ENCODE measurements at regions not wholly inside any gene's neighbourhood (a gene's known extent, or its start where the extent isn't known, plus 50 kb on each side); places are given as distances from the start of the nearest gene placed in this dataset.

DNA sequence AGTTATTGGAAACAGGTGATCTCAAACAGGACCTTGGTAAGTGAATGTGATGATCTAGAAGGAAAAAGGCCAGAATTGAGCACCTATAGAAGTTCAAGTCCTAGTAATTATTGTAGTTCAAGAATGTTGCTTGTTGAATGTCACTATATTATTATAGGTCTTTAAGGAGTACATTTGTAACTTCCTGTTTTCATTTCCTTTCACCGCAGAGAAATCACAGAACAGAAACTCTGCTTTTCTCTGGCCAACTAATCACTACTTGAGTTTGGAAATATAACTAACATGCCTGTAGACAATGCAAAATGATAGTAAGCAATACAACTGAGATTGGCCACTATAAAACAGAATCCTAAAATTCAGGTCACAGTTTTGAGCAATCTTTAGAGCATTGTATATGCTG lies 61.8 kb upstream of the EFEMP1 start:
- TF ChIP-seq CTCF (conservative IDR thresholded peaks at IDR 0.05; ENCODE audit: low read depth, low read length) (no peak), BHLHE40 (IDR thresholded peaks at IDR 0.05; ENCODE audit: low read depth, low read length) (no peak), POLR2A (IDR thresholded peaks at IDR 0.05; ENCODE audit: low read depth, low read length) (no peak), CEBPB (IDR thresholded peaks at IDR 0.05; ENCODE audit: low read depth, low read length) (no peak), RFX5 (IDR thresholded peaks at IDR 0.05; ENCODE audit: low read depth, low read length) (no peak), MAFK (IDR thresholded peaks at IDR 0.05; ENCODE audit: low read depth, low read length) (no peak), RAD21 (IDR thresholded peaks at IDR 0.05; ENCODE audit: low read length) (no peak), USF2 (IDR thresholded peaks at IDR 0.05; ENCODE audit: low read depth, low read length) (no peak), NFE2L2 (IDR thresholded peaks at IDR 0.05; ENCODE audit: low read depth, low read length) (no peak), MXI1 (IDR thresholded peaks at IDR 0.05; ENCODE audit: borderline replicate concordance, low read depth, low read length) (no peak), MAZ (IDR thresholded peaks at IDR 0.05; ENCODE audit: borderline replicate concordance, low read depth, low read length) (no peak)

Measured in IMR-90 (cell line).